ENCODE measurements at regions not wholly inside any gene's neighbourhood (a gene's known extent, or its start where the extent isn't known, plus 50 kb on each side); places are given as distances from the start of the nearest gene placed in this dataset.

DNA sequence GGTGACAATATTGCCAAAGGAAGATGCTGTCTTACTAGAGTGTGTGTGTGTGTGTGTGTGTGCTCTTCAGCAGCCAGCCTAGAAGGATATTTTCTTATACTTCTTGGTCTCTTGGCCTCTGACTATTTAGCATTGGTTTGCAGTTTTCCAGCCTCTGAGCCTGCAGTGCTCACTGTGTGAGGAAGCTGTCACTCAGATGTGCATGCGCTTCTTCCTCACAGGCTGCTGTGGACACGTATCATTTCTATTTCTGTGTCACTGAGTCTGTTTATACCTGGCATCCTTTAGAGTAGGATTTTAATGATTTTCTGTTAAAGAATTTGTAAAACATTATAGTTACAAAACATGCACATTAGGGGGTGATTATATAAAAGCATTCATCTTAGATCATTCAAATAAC is 83.3 kb downstream of the ALDH8A1 start:
- no peak for DNase-seq

DNA sequence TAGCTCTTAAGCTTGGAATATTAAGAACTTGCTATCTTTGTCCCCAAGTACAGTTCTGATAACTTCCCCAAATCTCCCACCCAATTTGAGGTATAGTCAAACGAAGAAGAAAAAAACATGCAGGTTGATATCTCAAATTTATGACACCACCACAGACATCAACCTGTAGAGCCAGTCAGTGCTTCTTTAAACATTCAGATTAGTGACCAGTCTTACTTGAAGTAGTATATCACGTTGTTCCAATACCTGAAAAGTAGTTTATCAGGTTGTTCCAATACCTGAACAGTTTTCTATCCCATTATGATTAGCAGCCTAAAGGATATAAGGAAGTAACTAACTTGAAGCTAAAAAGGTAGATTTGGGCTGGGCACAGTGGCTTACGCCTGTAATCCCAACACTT is 85.3 kb downstream of the ALDH8A1 start:
- no peak for DNase-seq

DNA sequence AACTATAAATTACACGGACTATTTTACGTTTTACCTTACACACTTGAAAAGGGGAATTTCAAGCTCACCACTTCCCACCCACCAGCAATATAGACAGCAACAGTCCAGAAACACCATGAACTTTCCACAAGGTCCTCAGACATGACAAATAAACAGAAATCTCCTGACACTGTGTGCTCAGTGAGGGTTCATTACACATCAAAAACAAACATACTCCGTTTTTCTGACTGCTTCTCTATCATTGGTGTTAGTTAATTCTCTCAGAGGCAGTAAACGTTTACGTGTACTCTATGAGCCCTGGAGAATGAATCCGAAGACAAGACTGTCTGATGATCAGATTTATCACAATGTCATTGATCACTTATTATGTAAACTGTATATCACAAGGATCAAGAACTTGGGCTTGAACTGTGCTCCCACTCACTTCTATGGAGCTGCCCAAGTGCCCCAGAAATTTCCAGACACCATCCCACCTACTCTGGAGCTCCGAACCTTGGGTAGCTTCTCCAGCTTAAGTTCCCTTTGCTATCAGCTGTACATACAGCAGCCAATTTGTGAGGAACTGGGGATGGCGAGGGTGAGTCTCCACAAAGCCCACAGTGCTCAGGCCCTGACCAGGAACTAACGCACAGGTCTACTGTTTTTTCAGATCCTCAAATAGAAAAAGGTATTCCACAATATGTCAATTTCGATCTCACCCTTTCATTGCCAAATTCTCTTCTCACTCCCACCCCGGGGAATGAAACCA is 86.0 kb downstream of the ALDH8A1 start:
- DNase-seq: no peak

DNA sequence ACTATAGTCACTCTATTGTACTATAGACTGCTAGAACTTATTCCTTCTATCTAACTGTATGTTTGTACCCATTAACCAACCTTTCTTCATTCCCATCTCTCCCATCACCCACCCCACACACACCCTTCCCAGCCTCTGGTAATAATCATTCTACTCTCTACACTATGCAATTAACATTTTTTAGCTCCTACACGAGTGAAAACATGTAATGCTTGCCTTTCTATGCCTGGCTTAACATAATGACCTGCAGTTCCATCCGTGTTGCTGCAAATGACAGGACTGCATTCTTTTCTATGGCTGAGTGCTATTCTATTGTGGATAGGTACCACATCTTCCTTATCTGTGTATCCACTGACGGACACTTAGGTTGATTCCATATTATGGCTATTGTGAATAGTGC is 95.5 kb downstream of the ALDH8A1 start:
- DNase-seq: no peak

DNA sequence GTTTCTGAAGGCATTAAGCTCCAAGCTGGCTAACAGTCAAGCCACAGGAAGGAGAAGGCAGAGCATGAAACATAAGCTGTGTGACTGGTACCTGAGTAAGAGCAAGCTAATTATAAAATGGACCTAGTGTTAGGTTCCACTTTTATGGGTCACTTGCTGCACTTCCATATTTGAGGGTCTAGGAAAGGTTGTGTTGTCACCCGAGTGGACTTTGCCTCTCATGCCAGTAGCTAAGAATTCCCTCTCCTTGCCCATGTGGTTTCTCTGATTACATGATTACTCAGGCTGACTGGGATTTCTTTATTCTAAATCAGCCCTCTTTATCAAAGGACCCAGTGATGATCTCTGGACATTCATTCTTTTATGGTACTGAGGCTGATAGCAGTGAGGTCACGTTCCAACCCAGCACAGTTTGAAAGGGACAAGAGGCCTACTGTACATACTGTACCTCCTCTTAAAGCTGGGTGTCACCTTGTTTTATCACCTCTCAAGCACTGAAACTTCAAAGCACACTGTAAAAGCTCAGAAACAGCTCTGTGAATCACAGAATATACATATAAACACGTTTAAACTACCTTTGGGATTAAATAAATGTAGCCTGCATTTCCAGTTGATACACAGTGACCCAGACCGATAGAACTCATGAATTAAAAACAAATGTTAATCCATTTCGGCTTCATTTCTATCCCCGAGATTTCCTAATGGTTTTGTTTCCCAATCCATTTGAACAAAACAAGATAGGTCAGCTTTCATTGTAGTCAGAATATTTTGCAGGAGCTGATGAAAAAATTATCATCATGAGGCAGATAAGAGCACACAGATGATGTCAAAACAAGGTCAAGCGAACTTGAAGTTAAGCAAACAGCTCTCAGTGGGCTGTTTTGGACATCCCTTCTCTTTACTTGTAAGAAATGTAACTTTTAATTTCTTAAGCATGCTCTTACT is 96.5 kb downstream of the ALDH8A1 start:
- DNase-seq: no peak

DNA sequence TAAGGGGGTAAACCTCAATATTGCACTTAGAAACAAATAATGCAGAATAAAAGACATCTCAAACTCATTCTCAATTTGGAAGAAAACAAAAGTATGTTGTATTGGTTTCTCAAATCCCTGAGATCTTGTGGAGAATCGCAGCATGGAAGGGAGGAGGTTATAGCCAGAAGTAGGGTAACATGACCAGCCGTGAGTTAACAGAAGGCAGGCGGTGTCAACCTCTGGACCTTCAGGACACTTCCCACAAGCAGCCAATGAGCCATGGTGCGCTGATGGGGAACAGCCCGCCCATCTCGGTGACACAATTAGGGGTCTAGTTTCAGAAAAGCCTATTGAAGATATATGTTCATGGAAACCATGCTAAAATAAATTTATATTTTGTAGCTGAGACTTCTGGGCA is 98.4 kb downstream of the ALDH8A1 start:
- no peak for DNase-seq

DNA sequence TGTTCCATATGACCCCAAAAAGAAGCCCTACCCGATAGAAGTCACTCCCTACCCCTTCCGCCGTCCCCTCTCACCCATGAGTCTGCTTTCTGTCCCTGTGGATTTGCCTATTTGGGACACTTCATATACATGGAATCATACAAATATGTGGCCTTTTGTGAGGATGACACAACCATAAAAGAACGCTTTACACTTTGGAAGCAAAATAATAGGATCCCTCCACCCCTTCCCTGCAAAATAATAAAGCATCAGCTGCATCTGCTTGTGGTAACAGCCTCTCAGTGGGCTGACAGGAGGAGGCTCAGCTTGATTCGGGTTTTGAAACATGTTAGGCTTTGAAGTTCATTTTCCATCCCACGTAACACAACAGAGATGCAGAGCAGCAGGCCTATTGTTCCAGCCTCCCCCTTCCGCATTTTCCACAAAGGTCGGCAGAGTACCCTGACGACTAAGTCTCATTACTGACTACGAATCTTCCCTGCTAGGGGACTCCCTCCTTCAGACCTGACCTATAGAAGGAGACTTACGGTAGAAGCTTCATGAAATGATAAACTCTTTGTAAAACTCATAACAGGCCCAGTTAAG is 99.1 kb downstream of the ALDH8A1 start:
- DNase-seq: no peak

DNA sequence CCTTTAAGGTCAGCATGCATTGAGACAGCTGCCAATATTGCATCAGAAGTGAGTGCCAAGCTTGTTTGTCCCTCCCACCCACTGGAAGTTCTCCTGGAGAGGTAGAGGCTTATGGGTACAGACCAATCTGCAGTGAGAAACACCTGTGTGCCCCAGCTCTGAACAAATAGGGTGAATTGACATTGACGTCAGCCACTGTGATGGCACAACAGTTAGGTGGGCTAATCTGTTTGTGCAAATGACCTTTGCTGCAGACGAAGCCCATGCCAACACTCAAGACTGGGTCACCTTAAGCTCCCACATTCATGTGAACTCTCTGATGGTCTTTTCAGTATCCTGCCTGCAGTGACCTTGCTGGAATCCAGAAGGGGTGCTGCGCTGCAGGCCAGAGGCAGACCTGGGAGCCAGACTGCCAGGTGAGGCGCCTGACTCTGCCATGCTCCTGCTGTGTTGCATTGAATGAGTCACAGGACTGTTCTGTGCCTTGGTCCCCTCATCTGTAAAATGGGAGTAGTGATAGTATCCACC is 99.9 kb downstream of the ALDH8A1 start:
- peak; percentile 91 to 92 for DNase-seq

DNA sequence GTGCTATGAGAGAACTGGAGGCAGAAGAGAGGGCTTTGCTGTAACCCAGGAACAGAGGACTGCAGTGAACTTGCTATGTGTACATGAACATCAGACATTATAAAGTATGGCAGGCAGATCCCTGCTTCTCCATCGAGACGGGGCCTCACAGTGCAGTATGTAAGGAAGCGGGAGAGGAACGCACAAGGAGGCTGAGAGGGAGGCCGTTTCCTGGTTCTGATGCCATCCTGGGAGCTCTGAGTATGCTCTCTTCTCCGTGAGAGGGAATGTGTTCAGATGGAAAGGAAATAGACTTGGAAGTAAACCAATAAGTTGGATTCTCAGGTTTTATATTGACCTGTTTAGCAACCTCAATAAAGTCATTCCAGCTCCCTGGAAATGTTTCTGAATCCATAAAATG is 101.8 kb downstream of the ALDH8A1 start:
- DNase-seq: no peak

DNA sequence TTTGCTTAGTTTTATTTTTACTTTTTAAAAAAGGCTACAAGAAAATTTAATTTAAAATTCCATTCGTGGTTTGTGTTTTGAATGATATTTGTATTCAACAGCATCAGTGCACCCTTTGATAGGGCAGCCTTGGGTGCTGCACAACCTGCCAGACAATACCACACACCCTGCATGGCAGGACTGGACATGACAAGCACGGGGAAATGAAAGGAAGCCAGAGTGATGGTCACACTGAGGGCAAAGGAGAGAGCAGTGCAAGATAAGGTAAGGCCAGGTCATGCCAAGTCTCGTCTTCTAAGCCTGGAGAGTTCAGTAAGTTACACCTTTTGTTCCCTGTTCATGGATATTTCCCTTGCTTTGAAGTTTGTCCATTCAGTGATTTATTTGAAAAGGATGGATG is 103.0 kb downstream of the ALDH8A1 start:
- no peak for DNase-seq

DNA sequence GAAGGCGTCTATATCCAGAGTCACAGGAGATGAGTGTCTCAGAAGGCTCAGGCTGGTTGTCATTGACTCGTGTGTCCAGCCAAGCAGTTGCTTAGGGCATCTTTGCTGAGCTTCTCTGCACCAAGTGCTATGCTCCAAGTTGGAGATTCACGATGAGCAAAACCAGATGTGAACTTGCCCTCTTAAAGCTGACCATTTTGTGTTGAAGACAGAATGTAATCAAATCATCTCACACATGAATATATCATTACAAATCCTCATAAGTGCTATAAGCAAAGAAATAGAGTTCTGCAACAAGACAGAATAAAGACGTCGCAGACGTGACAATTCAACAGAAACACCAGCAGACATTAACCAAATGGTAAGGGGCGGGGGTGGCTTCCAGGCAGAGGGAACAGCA is 103.9 kb downstream of the ALDH8A1 start:
- DNase-seq: no peak

DNA sequence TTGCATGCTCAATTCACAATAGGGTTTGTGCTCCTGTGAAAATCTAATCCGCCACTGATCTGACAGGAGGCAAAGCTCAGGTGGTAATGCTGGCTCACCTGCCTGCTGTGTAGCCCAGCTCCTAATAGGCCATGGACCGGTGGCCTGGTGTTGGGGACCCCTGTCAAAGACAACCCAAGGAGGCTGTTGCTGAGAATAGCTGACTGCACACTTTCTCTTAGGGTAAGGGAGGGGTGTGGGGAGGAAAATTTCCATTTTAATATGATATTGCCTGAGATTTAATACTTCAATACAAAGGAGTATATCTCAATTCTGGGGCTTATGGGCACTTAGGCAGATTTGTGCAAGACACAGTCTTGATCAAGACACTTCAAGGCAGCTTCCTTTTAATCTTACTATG is 105.8 kb downstream of the ALDH8A1 start:
- DNase-seq: no peak

DNA sequence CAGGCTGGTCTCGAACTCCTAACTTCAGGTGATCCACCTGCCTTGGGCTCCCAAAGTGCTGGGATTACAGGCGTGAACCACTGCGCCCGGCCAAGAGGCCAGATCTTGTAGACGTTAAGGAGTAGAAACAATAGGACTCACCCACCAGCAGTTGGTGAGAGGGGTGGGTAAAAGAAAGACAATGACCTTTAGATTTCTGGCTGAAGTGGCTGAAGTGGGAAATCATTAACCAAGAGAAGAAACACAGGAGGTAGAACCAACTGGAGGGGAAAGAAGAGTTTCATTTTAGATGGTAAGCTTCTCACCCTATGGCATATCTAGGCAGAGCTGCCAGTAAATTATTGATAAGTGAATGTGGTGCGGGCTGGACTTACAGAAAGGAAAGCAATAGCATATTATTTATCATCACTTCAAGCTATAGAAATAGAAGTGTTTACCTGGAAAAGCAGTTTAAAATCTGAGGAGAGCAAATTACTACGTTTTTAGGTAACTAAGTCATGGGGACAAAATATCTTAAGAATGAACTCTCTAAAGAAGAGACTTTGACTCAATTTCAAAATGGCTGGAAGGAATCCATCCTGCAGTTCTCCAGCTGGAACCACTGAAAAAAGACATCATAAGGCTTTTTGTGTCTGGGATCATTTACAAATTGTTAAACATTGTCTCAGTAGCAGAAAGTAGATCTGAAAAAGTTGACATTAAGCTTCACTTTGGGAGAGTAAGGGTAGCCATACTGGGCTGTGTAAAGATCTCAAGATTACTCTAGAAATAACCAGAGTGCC is 109.6 kb downstream of the ALDH8A1 start:
- no peak for DNase-seq

DNA sequence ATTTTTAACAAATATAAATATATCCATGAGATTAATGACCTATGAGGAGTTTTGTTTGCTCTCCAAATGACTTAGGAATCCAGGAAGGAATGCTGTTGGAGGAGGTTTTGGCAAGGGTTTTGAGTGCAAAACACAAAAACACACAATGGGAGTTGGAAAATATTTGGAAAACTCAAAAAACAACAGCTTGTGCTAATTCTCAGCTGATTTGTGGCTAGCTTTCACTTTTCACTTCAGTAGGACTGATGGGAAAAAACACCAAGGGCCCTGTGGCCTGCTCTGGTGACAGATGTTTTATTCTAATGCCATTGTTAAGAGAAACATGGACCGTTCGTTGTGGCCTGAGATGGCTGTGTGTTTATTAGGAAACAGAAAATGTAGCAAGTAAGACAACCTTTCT is 113.9 kb downstream of the ALDH8A1 start:
- DNase-seq: no peak

DNA sequence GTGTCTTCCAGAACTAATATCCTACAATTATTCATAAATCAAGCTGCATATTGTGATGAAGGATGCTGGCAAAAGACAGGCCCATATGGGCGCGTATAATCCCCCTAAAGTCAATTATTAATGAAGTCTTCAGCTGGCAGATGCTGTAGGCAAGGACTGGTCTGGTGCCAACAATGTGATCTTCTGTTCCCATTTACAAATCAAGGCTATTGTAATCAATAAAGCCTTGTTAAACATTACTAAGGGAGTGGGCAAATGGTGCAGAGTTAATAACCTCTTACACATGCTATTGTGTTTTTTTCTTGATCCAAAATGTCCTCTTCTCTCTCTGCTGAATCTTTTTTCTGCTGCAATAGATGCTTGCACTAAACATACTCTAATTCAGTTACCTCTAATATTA is 119.0 kb downstream of the ALDH8A1 start:
- DNase-seq: no peak

DNA sequence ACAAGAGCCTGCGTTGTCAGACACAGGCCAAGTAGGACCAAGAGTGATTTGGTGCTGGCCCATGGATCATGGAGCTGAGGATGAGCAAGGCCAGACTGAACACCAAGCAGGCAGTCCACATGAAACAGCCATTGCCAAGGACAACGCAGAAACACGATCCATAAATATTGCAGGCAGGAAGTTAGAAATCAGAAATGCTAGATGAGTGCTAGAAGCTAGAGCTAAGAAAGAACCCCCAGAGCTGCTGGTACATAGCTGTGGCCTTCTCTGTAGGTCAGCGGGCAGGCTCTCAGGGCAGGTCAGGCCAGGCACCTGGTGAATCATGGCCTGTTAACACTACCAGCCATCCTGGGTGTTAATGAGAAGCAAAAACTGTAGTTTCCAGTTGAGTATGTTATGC is 119.7 kb downstream of the ALDH8A1 start:
- DNase-seq: no peak

DNA sequence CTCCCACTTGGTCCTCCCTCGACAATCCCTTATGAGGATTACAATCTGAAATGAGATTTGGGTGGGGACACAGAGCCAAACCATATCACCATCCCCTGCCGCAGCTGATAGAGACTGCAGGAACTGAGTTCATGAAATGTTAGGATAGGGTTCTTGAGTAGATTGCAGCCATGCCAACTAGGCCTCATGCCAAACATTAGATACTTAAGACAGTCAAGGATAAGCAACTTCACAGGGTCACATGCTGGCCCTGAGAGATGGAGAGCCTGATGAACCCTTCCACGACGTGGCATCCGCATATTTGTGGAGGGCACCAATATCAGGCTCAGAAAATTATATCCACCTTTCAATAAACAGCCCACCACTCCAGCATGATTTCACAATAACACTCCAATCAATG is 121.3 kb downstream of the ALDH8A1 start:
- DNase-seq: no peak

DNA sequence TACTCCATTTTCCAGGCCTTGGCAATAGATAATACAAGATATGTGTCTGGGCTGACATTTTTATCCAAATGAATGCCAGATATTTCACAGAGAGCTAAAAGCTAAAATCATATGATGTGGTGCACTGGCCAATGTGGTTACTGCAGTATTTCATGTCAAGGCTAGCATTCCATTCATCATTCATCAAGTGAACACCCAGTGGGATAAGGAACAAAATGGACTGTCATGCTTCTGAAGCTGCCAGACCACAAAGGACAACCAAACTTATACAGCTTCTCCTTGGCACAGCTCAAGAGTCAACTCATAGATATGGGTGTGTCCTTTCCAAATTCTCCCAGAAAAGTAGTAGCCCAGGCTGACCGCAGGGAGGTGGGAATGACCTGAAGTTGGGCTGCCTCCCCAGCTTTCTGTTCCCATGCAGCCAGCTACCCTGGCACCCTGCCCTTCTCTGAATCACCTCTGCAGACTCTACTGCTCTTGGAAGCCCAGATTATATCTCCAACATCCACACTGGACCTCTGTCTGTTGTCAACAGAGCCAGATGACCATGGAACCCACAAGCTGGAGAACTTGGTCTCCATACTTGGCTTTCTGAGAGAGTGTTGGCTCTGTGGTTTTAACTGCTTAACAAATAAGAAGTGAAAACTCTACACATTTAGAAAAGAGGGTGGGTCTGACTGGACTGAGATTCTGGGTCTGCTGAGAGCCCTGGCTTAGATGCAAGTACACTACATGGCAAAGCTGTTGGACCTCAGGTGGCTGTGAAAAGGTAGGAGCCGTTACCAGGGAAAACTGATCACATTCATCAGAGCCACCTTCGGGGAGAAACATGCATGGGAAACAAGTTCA is 122.8 kb downstream of the ALDH8A1 start:
- DNase-seq: no peak

DNA sequence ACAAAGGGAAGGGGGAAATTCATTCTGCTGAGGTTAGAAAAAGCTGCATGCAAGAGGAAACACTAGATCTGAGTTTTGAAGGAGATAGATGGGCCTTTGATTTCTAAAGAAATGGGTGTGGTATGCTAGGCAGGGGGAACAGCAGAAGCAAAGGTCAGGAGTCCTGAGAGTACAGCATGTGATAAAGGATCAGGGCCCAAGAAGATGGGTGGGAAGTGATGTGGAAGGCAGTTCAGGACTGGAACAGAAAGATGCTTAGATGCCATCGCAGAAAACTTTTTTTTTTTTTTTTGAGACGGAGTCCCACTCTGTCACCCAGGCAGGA is 126.2 kb downstream of the ALDH8A1 start:
- no peak for DNase-seq

DNA sequence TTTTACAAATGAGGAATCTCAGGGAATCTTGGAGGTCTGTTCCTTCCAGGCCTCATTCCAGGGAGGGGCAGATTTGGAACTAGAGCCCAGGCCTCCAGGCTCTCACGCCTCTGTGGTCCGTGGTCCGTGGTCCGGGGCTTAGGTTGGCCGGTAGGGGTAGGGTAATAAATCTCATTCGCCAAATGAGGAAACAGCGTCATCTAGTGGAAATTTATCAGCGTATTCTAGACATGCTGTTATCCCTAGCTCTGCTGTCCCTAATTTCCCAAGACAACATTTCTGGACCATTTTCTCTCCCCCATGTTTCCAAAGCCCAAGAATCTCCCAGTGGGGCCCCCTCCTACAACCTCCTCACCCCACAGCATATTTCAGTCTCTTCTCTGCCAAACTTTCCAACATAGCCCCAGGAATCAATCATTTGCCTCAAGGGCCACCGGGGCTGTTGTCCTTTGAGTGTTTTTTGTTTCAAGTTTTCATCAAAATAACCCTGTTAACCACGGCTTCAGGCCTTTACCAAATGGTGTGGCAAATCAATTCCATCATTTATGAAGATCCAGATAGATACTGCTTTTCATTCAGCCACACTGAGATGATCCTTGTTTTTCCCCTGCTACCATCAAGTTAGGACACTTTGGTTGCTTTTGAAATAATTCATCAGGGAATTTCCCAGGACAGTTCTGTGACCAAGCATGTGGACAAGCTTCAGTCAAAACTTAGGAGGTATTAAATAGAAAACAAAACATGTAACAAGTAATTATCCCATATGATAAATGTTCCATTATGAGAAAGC is 126.8 kb downstream of the ALDH8A1 start:
- peak; percentile 83 to 85 for DNase-seq
